H54 (cell line): ENCODE measurements at regions not wholly inside any gene's neighbourhood (a gene's known extent, or its start where the extent isn't known, plus 50 kb on each side); places are given as distances from the start of the nearest gene placed in this dataset.

Experiments
- DNase-seq: peaks from one replicate; pipeline ENCODE4 v3.0.0; 2011; ENCODE audit warnings: low spot score, mixed read lengths; ENCODE audit not compliant: insufficient read length
- FAIRE-seq: peaks from 3 replicates; lab custom pipeline; 2011; peaks lifted over from hg19 to GRCh38; lab: Jason Lieb, UNC
- POLR2A ChIP-seq: IDR thresholded peaks from 2 replicates; pipeline ENCODE4 v1.6.1; 2011; ENCODE audit warnings: low read depth, mild to moderate bottlenecking, low read length

DNA sequence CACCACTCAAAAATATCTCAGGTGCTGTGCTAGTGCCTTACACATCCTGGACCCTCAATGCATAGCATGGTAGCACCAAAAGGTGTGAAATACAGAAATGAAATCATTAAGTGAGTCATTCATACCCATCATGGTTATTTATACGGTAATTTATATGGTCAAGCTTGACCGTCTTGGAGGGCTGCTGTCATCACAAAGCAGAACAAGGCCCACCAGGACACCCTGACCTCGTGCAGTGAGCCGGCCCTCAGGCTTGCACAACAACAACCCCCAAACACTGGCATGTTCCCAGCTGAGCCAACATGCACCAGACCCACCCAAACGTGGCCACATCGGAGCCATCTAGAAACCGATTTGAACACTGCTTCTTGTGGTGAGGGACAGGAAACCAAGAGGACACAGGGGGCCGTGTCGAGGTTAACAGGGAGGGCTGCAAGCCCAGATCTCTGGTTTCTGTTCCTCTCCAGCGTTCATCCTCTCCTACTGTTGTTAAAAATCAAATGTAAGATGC lies 378.5 kb upstream of the ID2 start:
- FAIRE-seq, result no peak
- no peak for TF ChIP-seq POLR2A
- DNase-seq, result no peak

DNA sequence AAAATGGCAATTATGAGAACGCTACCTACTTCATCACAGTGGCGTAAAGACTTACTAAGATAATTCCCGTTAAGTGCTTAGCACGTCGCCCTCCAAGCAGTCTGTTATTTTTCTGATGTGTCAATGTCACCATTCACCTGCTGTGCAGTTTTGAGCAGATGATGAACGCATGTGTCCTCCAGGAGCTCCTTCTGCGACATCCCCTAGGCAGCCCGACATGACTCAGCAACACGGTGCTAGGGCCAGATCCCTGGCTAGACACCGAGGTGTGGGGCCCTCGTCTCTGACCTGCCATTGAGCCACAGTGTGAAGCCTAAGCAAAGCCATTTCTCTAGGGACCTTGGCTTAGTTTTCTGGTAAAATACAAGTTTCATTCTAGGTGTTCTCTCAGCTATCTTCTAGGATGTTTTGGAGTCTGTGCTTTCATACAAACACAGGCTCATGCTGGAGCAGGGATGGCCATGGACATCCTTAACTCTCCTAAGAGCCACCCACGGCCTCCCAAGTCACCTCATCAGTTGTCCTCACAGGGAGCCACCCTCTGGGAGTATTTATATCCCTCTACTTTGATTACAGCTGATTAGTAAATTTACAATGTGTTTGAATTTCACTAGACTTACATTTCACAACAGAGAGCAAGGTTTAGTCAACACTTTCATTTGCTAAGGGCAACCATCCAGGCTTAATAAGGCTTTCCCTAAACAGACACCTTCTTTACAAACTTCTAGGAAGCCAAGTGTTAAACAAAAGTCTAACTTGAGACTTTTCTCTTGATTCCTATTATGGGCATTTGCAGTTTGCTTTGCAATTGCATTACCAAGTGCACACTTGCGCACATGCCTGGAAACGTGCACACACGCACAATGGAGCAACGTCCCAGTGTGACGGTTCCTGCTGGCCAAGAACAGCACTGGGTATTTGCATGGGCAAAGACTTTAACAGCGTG lies 376.8 kb upstream of the ID2 start:
- no peak for DNase-seq
- FAIRE-seq, result no peak
- TF ChIP-seq POLR2A, result no peak

DNA sequence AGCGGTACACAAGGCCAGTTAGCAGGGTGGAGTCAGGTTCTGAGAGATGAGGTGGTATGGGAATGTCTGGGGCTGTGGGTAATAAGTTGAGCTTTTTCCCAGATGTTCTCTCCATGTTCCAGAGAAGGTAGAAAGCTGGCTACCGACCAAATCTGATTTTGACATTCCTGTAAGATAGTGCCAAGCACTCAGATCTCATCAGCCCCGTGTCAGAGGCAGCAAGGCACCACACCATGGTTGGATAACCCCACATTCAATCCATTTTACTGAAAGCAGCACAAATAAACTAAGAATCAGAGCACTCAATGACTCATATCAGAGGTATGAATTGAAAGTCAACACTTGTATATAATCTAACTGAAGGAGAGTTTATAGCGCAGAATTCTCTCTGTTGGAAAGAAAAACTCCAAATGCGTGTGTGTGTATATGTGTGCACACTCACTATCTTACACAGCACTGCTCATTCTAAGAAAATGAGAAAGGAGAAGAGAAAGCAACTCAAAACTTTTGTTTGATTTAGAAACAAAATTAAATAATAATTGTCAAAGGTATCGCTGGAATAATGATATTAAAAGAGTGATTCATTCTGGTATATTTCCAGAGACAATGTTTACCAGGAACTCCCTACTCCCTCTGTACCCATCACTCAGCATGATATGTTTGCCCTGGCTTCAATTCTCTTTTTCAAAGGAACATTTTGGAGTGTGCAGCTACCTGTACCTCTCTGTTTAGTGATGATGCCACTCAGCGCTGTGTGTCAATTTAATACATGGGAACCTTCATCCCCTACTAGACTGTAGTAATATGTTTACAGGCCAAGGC lies 375.1 kb upstream of the ID2 start:
- no peak for DNase-seq
- no peak for TF ChIP-seq POLR2A
- FAIRE-seq, result no peak

DNA sequence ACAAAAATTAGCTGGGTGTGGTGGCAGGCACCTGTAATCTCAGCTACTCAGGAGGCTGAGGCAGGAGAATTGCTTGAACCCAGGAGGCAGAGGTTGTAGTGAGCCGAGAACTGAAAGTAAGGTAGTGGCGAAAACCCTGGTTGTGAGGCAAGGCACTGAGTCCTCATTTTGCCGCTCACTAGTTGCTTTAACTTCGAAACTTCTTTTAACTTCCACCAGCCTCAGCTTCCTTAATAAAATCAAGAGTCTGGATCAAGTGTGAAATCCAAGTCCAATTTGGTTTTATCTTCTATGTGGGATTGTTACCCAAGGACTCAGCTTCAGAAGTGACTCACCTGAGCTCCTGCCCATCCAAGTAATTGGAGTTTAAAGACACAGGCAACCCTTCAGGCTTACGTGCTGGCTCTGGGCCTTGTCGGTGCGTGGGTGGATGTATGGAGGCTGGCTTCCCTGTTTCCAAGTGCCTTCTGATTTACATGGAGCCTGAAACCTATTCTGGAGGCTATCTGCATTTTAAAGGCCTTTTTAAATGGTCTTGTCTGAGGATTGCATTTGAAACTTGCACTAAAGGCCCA lies 374.2 kb upstream of the ID2 start:
- no peak for TF ChIP-seq POLR2A
- DNase-seq (no peak), FAIRE-seq (no peak)

DNA sequence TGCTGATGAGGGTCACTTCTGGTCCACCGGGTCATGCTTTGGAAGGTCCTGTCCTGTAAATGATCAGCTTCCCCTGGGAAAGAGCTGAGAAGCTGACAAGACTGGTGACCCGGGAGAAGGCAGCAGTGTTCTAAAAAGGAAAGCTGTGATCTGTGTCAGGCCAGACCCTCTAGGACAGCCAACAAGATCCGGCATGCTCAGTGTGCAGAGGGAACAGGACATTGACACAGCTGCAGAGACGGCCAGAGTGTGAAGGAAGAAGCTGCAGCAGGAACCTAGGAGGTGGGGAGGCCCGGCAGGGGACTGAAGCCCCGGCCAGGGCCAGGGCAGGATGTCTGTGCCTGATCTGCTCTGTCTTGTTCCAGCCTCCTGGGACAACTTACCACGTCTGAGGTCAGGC lies 372.7 kb upstream of the ID2 start:
- DNase-seq (no peak), FAIRE-seq (no peak)
- TF ChIP-seq POLR2A, result no peak

DNA sequence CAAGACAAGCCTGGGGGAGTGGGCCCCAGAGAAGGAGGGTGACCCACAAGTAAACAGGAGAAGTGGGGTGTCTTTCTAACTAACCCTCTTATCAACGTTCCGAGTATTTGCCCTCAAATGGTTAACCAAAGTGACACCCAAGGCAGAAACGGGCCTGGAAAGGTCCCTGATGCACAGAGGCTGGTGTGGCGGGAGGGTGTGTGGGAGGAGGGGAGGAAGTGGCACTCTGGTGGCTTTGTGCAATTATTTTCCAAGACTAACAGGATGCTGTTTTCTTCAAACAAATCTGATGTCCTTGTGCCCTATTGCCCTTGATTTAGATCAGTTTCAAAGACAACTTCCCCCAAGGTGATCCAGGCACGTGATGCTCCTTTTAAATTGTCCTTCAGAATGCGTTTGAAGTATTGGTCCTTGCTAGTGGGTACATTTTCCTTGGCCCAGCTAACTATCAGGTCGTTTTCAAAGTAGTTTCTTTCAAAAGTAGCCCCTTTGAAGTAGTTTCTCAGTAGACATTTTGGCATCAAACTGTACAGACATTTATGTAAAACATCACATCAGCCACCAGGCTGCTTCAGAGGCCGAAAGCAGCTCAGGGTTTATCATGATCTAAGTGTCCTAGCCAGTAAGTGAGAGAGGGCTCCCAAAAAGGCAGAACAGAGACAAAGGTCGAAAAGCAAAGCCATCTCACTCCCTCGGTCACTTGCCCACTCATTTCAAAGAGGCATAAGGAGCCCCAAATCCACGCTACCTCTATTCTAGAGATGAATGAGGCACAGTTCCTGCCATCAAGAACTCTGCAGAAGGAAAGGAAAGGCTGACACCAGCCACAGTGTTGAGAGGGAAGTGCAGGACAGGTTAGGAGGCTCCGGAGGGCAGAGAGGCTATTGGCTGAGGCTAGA lies 371.1 kb upstream of the ID2 start:
- no peak for TF ChIP-seq POLR2A
- DNase-seq, result no peak
- FAIRE-seq, result no peak

DNA sequence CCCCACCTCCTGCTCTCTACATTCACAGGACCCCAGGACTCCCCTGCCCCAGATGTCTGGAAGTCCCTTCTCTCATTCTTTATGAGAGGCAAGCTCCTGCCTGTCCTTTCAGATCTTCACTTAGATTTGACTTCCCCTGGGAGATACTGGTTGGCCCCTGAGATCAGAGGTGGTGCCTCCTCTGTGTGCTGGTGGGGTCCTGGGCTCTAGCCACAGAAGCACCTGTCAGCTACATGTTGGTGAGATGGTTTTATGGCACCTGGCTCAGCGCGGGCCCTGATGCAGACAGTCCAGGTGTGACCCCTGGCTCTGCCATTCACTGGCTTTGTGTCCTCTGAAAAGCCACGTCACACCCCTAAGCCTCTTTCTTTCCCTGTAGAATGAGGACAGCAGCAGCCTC lies 369.6 kb upstream of the ID2 start:
- no peak for TF ChIP-seq POLR2A
- FAIRE-seq, result no peak
- DNase-seq, result no peak

DNA sequence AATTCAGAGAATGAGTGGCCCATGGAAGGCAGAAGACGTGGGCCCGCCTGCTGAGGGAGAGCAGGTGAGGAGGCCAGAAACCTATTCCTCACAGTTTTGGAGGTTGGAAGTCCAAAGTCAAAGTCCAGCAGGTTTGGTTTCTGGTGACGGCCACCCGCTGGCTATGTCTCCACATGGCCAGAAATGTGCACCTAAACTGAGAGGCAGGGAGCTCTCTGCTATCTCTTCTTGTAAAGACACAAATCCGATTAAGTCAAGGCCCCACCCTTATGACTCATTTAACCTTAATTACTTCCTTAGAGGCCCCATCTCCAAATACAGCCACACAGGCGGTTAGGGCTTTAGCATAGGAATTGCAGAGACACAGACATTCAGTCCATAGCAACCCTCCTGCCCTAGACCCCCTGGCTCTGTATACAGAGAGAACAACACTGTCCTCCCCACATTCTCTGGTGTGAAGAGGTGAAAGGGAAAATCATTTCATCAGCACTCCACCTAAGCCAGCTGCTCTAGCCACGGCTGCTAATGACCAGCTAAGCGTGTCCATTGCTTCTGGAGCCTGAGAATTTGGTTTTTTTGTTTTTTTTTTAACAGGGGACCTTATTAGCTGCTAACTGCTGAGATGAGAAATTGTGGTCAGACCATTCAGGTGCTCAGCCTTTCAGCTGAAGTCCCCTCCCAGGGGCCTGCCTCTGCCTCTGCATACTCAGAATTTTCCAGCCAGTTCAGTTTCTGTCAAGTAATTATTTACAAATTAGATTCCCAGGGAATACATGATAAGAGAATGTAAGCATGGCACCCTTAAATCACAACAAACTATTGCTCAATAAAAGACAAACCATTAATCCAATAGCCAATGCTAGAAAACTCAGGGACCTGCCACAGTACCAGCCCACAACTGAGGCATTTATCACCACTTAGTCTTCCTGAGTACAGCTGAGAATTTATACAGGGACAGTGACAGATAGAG lies 368.7 kb upstream of the ID2 start:
- FAIRE-seq, result no peak
- DNase-seq, result no peak
- no peak for TF ChIP-seq POLR2A

DNA sequence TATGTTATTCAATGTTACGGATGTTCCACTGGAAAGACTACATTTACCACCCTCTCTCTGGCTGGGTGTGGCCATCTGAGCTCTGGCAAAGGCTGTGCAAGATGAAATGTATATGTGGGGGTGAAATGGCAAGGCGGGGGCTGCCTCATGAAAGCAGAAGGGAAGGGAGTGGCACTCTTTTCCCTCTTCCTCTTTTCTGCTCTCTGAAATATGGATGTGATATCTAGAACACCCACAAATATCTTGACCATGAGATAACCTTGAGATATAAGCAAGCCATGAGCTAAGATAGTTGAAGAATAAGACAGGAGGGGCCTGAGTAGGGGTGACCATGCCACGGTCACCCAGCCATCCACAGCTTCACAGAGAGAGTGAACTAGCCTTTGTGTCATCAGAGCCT lies 367.8 kb upstream of the ID2 start:
- no peak for TF ChIP-seq POLR2A
- DNase-seq (no peak), FAIRE-seq (no peak)

DNA sequence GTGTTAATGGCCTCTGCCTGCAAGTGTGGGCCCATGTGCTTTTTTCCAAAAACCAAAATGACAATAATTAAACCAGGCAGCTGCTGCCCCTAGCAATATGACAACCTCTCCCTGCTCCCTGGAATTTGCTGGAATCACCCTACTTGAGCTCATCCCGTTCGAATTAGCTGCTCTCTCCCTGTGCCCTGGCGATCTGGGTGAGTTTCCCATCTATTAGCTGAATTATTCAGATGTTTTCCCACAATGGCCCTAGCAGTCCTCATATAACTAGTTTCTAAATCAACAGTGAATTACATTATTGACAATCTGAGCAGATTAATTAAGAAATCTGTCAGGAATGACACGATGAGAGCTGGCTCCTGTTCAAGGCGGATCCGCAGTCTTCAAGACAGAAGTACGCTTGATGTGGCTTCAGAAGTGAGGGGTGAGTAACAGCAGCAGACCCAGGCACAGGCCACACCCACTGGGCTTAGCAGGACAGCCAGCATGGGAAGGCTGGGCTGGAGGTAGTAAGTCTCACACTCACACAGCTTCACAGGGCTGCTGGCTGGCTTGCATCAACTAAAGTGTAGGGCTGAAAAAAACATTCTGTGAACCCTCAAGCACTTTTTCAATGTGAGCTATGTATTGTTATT lies 366.2 kb upstream of the ID2 start:
- FAIRE-seq, result no peak
- no peak for DNase-seq
- no peak for TF ChIP-seq POLR2A

DNA sequence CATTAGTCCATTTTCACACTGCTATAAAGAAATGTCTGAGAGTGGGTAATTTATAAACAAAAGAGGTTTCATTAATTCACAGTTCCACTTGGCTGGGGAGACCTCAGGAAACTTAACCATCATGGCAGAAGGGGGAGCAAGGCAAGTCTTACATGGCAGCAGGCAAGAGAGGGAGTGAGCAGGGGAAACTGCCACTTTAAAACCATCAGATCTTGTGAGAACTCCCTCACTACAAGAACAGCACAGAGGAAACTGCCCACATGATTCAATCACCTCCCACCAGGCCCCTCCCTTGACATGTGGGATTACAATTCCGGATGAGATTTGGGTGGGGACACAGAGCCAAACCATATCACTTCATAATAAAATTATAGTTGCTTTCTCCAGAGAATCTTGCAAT lies 365.5 kb upstream of the ID2 start:
- FAIRE-seq (no peak), DNase-seq (no peak)
- no peak for TF ChIP-seq POLR2A
